Smooth muscle cell (in vitro differentiated cells): ENCODE measurements at regions not wholly inside any gene's neighbourhood (a gene's known extent, or its start where the extent isn't known, plus 50 kb on each side); places are given as distances from the start of the nearest gene placed in this dataset.

Source experiments
- DNase-seq: peaks from one replicate; lab custom pipeline; 2025; ENCODE audit not compliant: unreplicated experiment; lab: John Stamatoyannopoulos, UW
- H2AFZ ChIP-seq: fragments of 200-600 bp; sonication (generic); 2 replicates; pipeline ENCODE4 v1.6.0; 2016; ENCODE audit warnings: antibody characterized with exemption, low read depth, mild to moderate bottlenecking
- H3F3A ChIP-seq: fragments of 200-600 bp; sonication (generic); 2 replicates; pipeline ENCODE4 v1.6.0; 2017; ENCODE audit warnings: antibody characterized with exemption, low read depth
- H3K27ac ChIP-seq: fragments of 200-600 bp; sonication (generic); 2 replicates; pipeline ENCODE4 v1.5.1; 2016; ENCODE audit warnings: low read depth, mild to moderate bottlenecking
- H3K27me3 ChIP-seq: fragments of 200-600 bp; sonication (generic); 2 replicates; pipeline ENCODE4 v1.6.1; 2016; ENCODE audit warnings: low read depth, mild to moderate bottlenecking
- H3K36me3 ChIP-seq: fragments of 200-600 bp; sonication (generic); 2 replicates; pipeline ENCODE4 v1.5.1; 2016; ENCODE audit warnings: low read depth
- H3K4me1 ChIP-seq: fragments of 200-600 bp; sonication (generic); 2 replicates; pipeline ENCODE4 v1.5.1; 2016; ENCODE audit warnings: low read depth
- H3K4me2 ChIP-seq: fragments of 200-600 bp; sonication (generic); 2 replicates; pipeline ENCODE4 v1.6.0; 2016; ENCODE audit warnings: mild to moderate bottlenecking
- H3K4me3 ChIP-seq: fragments of 200-600 bp; sonication (generic); 2 replicates; pipeline ENCODE4 v1.5.1; 2016; ENCODE audit warnings: mild to moderate bottlenecking
- H3K79me2 ChIP-seq: fragments of 200-600 bp; sonication (generic); 2 replicates; pipeline ENCODE4 v1.6.0; 2016; ENCODE audit warnings: low read depth, mild to moderate bottlenecking
- H3K9ac ChIP-seq: fragments of 200-600 bp; sonication (generic); 2 replicates; pipeline ENCODE4 v1.6.0; 2016; ENCODE audit warnings: low read depth
- H3K9me3 ChIP-seq: fragments of 200-600 bp; sonication (generic); replicated peaks from 2 replicates; pipeline ENCODE4 v1.5.1; 2016; ENCODE audit warnings: low read depth
- H4K20me1 ChIP-seq: fragments of 200-600 bp; sonication (generic); 2 replicates; pipeline ENCODE4 v1.6.0; 2016; ENCODE audit warnings: low read depth
- WGBS: methylation state at CpG from one replicate; pipeline ENCODE4 v1.1.7; 2016; ENCODE audit warnings: low lambda C conversion rate; 5-methylcytosine and 5-hydroxymethylcytosine counted together
- TF ChIP-seq, protein P1 (sequence below): fragments of 200-600 bp; sonication (generic); IDR thresholded peaks from 2 replicates; pipeline ENCODE4 v1.5.1; 2017; ENCODE audit warnings: borderline replicate concordance, mild to moderate bottlenecking, antibody characterized with exemption; ENCODE audit not compliant: insufficient read depth, poor library complexity, severe bottlenecking

- no peaks in the 10 kb centered on the region for H3K27me3 ChIP-seq
- no peaks in the 10 kb centered on the region for H3K4me1 ChIP-seq
- H3K4me2 ChIP-seq: no peak overlapping the region
- DNase-seq: no peak
- H4K20me1 ChIP-seq: no peaks in the 10 kb centered on the region
- H3K36me3 ChIP-seq: no peaks in the 10 kb centered on the region
- no peak overlapping the region for H2AFZ ChIP-seq
- H3K9ac ChIP-seq: no peak overlapping the region
- H3K27ac ChIP-seq: no peak overlapping the region
- TF ChIP-seq, protein P1, sequence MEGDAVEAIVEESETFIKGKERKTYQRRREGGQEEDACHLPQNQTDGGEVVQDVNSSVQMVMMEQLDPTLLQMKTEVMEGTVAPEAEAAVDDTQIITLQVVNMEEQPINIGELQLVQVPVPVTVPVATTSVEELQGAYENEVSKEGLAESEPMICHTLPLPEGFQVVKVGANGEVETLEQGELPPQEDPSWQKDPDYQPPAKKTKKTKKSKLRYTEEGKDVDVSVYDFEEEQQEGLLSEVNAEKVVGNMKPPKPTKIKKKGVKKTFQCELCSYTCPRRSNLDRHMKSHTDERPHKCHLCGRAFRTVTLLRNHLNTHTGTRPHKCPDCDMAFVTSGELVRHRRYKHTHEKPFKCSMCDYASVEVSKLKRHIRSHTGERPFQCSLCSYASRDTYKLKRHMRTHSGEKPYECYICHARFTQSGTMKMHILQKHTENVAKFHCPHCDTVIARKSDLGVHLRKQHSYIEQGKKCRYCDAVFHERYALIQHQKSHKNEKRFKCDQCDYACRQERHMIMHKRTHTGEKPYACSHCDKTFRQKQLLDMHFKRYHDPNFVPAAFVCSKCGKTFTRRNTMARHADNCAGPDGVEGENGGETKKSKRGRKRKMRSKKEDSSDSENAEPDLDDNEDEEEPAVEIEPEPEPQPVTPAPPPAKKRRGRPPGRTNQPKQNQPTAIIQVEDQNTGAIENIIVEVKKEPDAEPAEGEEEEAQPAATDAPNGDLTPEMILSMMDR: no peak
- H3K9me3 ChIP-seq: no peaks in the 10 kb centered on the region
- WGBS: 55% methylated on average over 5 of the region's 5 CpGs
- no peaks in the 10 kb centered on the region for H3K79me2 ChIP-seq
- H3F3A ChIP-seq: no peaks in the 10 kb centered on the region
- no peak overlapping the region for H3K4me3 ChIP-seq
Measured at GRCh38 chr11:93902921-93903320, 52.5 kb upstream of the VSTM5 start.

DNA sequence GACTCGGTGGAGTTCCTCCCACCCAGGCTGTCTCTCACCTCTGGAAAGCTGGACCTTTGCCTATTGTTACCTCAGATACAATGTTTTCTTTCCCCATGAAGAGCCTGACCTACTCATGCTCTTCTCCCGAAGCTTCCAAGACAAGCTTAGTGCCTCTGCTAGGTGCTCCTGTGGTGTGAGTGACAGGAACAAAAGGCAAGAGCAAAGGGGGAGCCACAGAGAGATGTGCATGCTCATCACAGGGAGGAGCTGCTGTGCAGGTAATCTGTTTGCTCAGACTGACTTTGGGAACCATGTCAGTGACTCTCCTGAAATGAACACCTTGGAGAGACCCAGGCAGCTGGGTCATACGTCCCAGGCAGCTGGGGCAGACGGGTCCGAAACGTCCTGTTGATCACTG is 53.6 kb upstream of the VSTM5 start:
- Histone ChIP-seq H3K27me3 (no peaks in the 10 kb centered on the region), H3K9me3 (no peaks in the 10 kb centered on the region), H4K20me1 (no peaks in the 10 kb centered on the region), H3K9ac (no peak overlapping the region), H3K27ac (no peak overlapping the region), H3K4me3 (no peak overlapping the region), H3K4me1 (no peaks in the 10 kb centered on the region), H3F3A (no peaks in the 10 kb centered on the region), H3K79me2 (no peaks in the 10 kb centered on the region), H3K36me3 (no peaks in the 10 kb centered on the region), H3K4me2 (no peak overlapping the region), H2AFZ (no peak overlapping the region)
- TF ChIP-seq, protein P1: no peak
- 79% methylated on average over 6 of the region's 6 CpGs for WGBS
- no peak for DNase-seq

DNA sequence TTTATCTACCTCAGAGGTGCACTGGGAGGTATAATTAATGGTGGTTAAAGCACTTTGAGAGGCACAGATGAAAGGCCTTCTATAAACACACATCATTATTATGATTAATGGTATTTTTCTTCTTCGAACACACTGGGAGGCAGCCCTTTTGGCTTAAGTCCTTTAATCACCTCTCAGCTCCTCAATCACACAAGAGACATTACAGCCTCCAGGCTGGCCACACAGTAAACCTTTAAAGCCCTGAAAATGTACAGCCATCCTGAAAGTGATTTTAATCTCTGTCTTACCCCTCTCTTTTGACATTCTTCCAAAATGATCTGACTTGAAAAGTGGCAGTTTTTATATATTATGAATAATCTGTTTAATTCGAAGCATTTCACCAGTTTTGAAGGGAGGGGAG is 54.3 kb upstream of the VSTM5 start:
- Histone ChIP-seq H4K20me1 (no peaks in the 10 kb centered on the region), H3K27ac (no peak overlapping the region), H2AFZ (no peak overlapping the region), H3F3A (no peaks in the 10 kb centered on the region), H3K36me3 (no peaks in the 10 kb centered on the region), H3K4me1 (no peaks in the 10 kb centered on the region), H3K79me2 (no peaks in the 10 kb centered on the region), H3K9ac (no peak overlapping the region), H3K4me3 (no peak overlapping the region), H3K27me3 (no peaks in the 10 kb centered on the region), H3K4me2 (no peak overlapping the region), H3K9me3 (no peaks in the 10 kb centered on the region)
- 40% methylated on average over 2 of the region's 2 CpGs for WGBS
- TF ChIP-seq, protein P1: no peak
- DNase-seq: no peak

DNA sequence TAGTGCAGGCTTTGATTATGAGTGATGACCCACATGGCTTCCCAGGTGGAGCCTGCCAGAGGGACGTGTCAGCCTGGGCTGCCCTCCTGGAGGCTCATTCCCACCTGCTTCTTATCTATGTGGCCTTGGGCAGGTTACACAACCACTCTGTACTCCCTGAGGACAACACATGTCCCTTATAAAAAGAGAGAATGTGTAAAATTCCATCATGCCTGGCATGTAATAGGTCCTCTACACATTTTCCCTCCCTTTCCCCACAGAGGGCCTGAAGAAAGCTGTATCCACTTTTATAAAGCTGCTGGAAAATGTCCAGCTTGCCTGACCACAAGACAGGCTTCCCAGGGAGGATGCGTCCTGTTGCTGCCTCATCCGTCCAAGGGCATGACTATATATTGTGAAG is 55.0 kb upstream of the VSTM5 start:
- H3K27me3 ChIP-seq: no peaks in the 10 kb centered on the region
- no peaks in the 10 kb centered on the region for H3K79me2 ChIP-seq
- no peaks in the 10 kb centered on the region for H3K9me3 ChIP-seq
- H3K4me2 ChIP-seq: no peak overlapping the region
- H3K4me1 ChIP-seq: no peaks in the 10 kb centered on the region
- TF ChIP-seq, protein P1: no peak
- no peak for DNase-seq
- 33% methylated on average over 3 of the region's 3 CpGs for WGBS
- H3F3A ChIP-seq: no peaks in the 10 kb centered on the region
- H2AFZ ChIP-seq: no peak overlapping the region
- no peak overlapping the region for H3K4me3 ChIP-seq
- no peaks in the 10 kb centered on the region for H4K20me1 ChIP-seq
- no peak overlapping the region for H3K9ac ChIP-seq
- H3K27ac ChIP-seq: no peak overlapping the region
- H3K36me3 ChIP-seq: no peaks in the 10 kb centered on the region
